ENCODE measurements at regions not wholly inside any gene's neighbourhood (a gene's known extent, or its start where the extent isn't known, plus 50 kb on each side); places are given as distances from the start of the nearest gene placed in this dataset.

DNA sequence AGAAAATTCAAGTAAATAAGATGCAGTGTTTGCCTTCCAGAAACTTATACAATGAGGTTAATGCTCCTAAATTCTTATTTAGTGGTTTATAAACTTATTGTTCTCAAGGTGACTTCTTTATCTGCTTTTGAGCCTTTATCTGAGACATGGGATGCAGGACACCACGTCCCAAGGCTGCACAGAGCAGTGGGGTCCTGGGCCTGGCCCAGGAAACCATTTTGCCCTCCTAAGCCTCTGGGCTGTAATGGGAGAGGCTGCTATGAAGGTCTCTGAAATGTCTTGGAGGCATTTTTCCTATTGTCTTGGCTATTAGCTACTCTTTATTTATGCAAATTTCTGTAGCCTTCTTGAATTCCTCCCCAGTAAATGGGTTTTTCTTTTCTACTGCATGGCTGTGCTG is 652.6 kb upstream of the SETBP1 start:
- no peak for DNase-seq
- Histone ChIP-seq H3K18ac (ENCODE audit: low read length) (no peak overlapping the region), H3K23ac (ENCODE audit: low read length) (no peak overlapping the region), H3K79me1 (ENCODE audit: low read length) (no peaks in the 10 kb centered on the region), H3K36me3 (ENCODE audit: control insufficient read depth in 1 of 2, insufficient read depth in 2 of 2, low read length in 2 of 2) (no peaks in the 10 kb centered on the region), H3K14ac (ENCODE audit: low read length) (no peak overlapping the region), H2AK5ac (ENCODE audit: low read length) (no peak overlapping the region), H2BK120ac (ENCODE audit: insufficient read depth, low read length, poor library complexity) (no peak overlapping the region), H3K4me1 (ENCODE audit: control insufficient read depth in 1 of 2, insufficient read depth in 2 of 2, low read length in 2 of 2) (no peaks in the 10 kb centered on the region), H3K27ac (ENCODE audit: low read depth, low read length) (no peak overlapping the region), H4K12ac (ENCODE audit: low read depth, low read length) (no peak overlapping the region), H4K91ac (ENCODE audit: low read depth, low read length) (no peak overlapping the region), H3K4me3 (ENCODE audit: low read depth, low read length) (no peak overlapping the region), H3K27me3 (ENCODE audit: insufficient read depth, low read length) (no peaks in the 10 kb centered on the region), H3K4ac (ENCODE audit: low read depth, low read length) (no peak overlapping the region), H2BK5ac (ENCODE audit: low read depth, low read length, poor library complexity) (no peak overlapping the region), H2AFZ (ENCODE audit: insufficient read depth, low read length, poor library complexity) (no peak overlapping the region), H3K9me3 (ENCODE audit: insufficient read depth, low read depth, low read length) (peaks cover 2% of the 10 kb centered on the region), H2BK12ac (ENCODE audit: low read length) (no peak overlapping the region), H3K79me2 (ENCODE audit: control insufficient read depth, insufficient read depth, low read length, poor library complexity) (no peaks in the 10 kb centered on the region), H4K8ac (ENCODE audit: low read depth, low read length) (no peak overlapping the region), H3K9ac (ENCODE audit: low read length) (no peak overlapping the region), H3K4me2 (ENCODE audit: low read length) (no peak overlapping the region)
- no CpG with 5 or more reads among the region's 1 CpG for WGBS (ENCODE audit: extremely low coverage, insufficient coverage, insufficient read length)

DNA sequence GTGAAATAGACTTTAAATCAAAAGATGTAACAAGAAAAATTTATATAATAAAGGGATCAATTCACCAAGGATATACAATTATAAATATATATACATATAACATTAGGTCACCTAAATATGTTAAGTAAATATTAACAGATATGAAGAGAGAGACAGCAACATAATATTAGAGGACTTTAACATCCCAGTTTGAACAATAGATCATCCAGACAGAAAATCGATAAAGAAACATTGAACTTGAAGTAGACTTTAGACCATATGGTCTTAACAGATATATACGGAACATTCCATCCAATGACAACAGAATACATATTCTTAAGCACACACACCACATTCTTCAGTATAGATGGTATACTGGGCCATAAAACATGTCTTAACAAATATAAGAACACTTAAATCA is 649.6 kb upstream of the SETBP1 start:
- no peak overlapping the region for H2AK5ac ChIP-seq (ENCODE audit: low read length)
- H3K79me2 ChIP-seq (ENCODE audit: control insufficient read depth, insufficient read depth, low read length, poor library complexity): no peaks in the 10 kb centered on the region
- no peak overlapping the region for H3K4me3 ChIP-seq (ENCODE audit: low read depth, low read length)
- H2BK12ac ChIP-seq (ENCODE audit: low read length): no peak overlapping the region
- no peak overlapping the region for H3K4ac ChIP-seq (ENCODE audit: low read depth, low read length)
- H3K14ac ChIP-seq (ENCODE audit: low read length): no peak overlapping the region
- no peak overlapping the region for H2BK120ac ChIP-seq (ENCODE audit: insufficient read depth, low read length, poor library complexity)
- peaks cover 2% of the 10 kb centered on the region for H3K9me3 ChIP-seq (ENCODE audit: insufficient read depth, low read depth, low read length)
- no peak for DNase-seq
- no peaks in the 10 kb centered on the region for H3K79me1 ChIP-seq (ENCODE audit: low read length)
- WGBS (ENCODE audit: extremely low coverage, insufficient coverage, insufficient read length): no CpG with 5 or more reads among the region's 2 CpGs
- H3K36me3 ChIP-seq (ENCODE audit: control insufficient read depth in 1 of 2, insufficient read depth in 2 of 2, low read length in 2 of 2): no peaks in the 10 kb centered on the region
- no peak overlapping the region for H2BK5ac ChIP-seq (ENCODE audit: low read depth, low read length, poor library complexity)
- H4K91ac ChIP-seq (ENCODE audit: low read depth, low read length): no peak overlapping the region
- H3K23ac ChIP-seq (ENCODE audit: low read length): no peak overlapping the region
- no peak overlapping the region for H3K9ac ChIP-seq (ENCODE audit: low read length)
- H4K8ac ChIP-seq (ENCODE audit: low read depth, low read length): no peak overlapping the region
- no peak overlapping the region for H3K18ac ChIP-seq (ENCODE audit: low read length)
- H3K27ac ChIP-seq (ENCODE audit: low read depth, low read length): no peak overlapping the region
- no peak overlapping the region for H3K4me2 ChIP-seq (ENCODE audit: low read length)
- H3K4me1 ChIP-seq (ENCODE audit: control insufficient read depth in 1 of 2, insufficient read depth in 2 of 2, low read length in 2 of 2): peaks cover 0 to 2% of the 10 kb centered on the region in 2 experiments
- H3K27me3 ChIP-seq (ENCODE audit: insufficient read depth, low read length): no peaks in the 10 kb centered on the region
- H4K12ac ChIP-seq (ENCODE audit: low read depth, low read length): no peak overlapping the region
- no peak overlapping the region for H2AFZ ChIP-seq (ENCODE audit: insufficient read depth, low read length, poor library complexity)

DNA sequence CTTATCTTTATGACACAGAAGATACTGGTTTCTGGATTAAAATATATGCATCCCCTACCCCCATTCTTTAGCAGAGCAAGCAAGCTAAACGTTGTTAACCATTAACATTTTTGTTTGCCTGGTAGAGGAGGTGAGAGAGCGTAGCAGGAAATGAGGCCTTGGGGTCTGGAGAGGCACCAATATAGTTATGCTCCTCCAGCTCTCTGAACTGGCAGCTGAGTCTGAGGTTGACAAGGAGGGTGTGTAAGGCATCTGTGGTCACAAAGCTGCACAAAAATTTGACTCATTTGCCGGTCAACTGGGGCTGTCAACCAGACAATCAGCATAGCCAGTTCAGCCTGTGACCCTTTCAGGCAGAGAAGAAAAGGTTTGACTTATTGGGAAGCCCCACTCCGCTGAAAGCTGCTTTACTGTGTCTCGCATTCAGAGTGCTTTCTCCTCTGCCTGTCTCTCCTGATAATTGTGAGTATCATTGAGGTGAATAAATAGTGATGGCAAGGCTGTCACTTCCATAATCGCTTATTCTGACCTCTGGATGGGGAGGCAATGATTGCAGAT is 647.5 kb upstream of the SETBP1 start:
- Histone ChIP-seq H2AK5ac (ENCODE audit: low read length) (no peak overlapping the region), H2AFZ (ENCODE audit: insufficient read depth, low read length, poor library complexity) (no peak overlapping the region), H2BK12ac (ENCODE audit: low read length) (no peak overlapping the region), H3K9ac (ENCODE audit: low read length) (no peak overlapping the region), H3K4ac (ENCODE audit: low read depth, low read length) (no peak overlapping the region), H4K8ac (ENCODE audit: low read depth, low read length) (no peak overlapping the region), H3K14ac (ENCODE audit: low read length) (no peak overlapping the region), H4K91ac (ENCODE audit: low read depth, low read length) (no peak overlapping the region), H3K27ac (ENCODE audit: low read depth, low read length) (no peak overlapping the region), H3K9me3 (ENCODE audit: insufficient read depth, low read depth, low read length) (no peaks in the 10 kb centered on the region), H3K79me2 (ENCODE audit: control insufficient read depth, insufficient read depth, low read length, poor library complexity) (no peaks in the 10 kb centered on the region), H3K79me1 (ENCODE audit: low read length) (no peaks in the 10 kb centered on the region), H2BK5ac (ENCODE audit: low read depth, low read length, poor library complexity) (no peak overlapping the region), H4K12ac (ENCODE audit: low read depth, low read length) (no peak overlapping the region), H3K4me1 (ENCODE audit: control insufficient read depth in 1 of 2, insufficient read depth in 2 of 2, low read length in 2 of 2) (peaks cover 0 to 2% of the 10 kb centered on the region in 2 experiments), H2BK120ac (ENCODE audit: insufficient read depth, low read length, poor library complexity) (no peak overlapping the region), H3K4me2 (ENCODE audit: low read length) (no peak overlapping the region), H3K36me3 (ENCODE audit: control insufficient read depth in 1 of 2, insufficient read depth in 2 of 2, low read length in 2 of 2) (no peaks in the 10 kb centered on the region), H3K27me3 (ENCODE audit: insufficient read depth, low read length) (no peaks in the 10 kb centered on the region), H3K4me3 (ENCODE audit: low read depth, low read length) (no peak overlapping the region), H3K18ac (ENCODE audit: low read length) (no peak overlapping the region), H3K23ac (ENCODE audit: low read length) (no peak overlapping the region)
- no peak for DNase-seq
- no CpG with 5 or more reads among the region's 6 CpGs for WGBS (ENCODE audit: extremely low coverage, insufficient coverage, insufficient read length)

DNA sequence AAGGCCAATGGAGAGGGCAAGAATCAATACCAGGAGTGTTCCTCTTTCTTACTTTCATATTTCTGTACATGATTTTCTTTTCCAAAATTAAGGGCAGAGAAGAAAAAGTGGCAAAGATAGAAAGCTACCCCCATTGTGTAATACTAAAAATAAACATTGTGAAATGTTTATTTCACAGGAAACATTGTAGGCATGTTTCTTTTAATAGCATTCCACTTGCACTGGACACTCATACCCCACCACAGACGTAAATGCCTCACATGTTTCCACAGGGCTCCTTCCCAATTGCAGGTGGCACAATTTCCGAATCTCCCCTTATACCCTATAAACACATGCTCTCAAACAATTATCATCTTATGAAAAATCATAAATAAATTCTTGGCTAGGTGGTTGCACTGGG is 645.1 kb upstream of the SETBP1 start:
- Histone ChIP-seq H3K4me2 (ENCODE audit: low read length) (no peak overlapping the region), H4K12ac (ENCODE audit: low read depth, low read length) (no peak overlapping the region), H3K4ac (ENCODE audit: low read depth, low read length) (no peak overlapping the region), H3K79me2 (ENCODE audit: control insufficient read depth, insufficient read depth, low read length, poor library complexity) (no peaks in the 10 kb centered on the region), H3K79me1 (ENCODE audit: low read length) (no peaks in the 10 kb centered on the region), H3K9ac (ENCODE audit: low read length) (no peak overlapping the region), H3K27me3 (ENCODE audit: insufficient read depth, low read length) (no peaks in the 10 kb centered on the region), H2BK5ac (ENCODE audit: low read depth, low read length, poor library complexity) (no peak overlapping the region), H4K8ac (ENCODE audit: low read depth, low read length) (no peak overlapping the region), H3K27ac (ENCODE audit: low read depth, low read length) (no peak overlapping the region), H3K23ac (ENCODE audit: low read length) (no peak overlapping the region), H4K91ac (ENCODE audit: low read depth, low read length) (no peak overlapping the region), H3K36me3 (ENCODE audit: control insufficient read depth in 1 of 2, insufficient read depth in 2 of 2, low read length in 2 of 2) (no peaks in the 10 kb centered on the region), H3K4me1 (ENCODE audit: control insufficient read depth in 1 of 2, insufficient read depth in 2 of 2, low read length in 2 of 2) (peaks cover 0 to 2% of the 10 kb centered on the region in 2 experiments), H2BK12ac (ENCODE audit: low read length) (no peak overlapping the region), H2AK5ac (ENCODE audit: low read length) (no peak overlapping the region), H2AFZ (ENCODE audit: insufficient read depth, low read length, poor library complexity) (no peak overlapping the region), H3K18ac (ENCODE audit: low read length) (no peak overlapping the region), H2BK120ac (ENCODE audit: insufficient read depth, low read length, poor library complexity) (no peak overlapping the region), H3K9me3 (ENCODE audit: insufficient read depth, low read depth, low read length) (no peaks in the 10 kb centered on the region), H3K14ac (ENCODE audit: low read length) (no peak overlapping the region), H3K4me3 (ENCODE audit: low read depth, low read length) (no peak overlapping the region)
- WGBS (ENCODE audit: extremely low coverage, insufficient coverage, insufficient read length): no CpG with 5 or more reads among the region's 2 CpGs
- no peak for DNase-seq

Measured in trophoblast cell (in vitro differentiated cells and primary cell).